SU-DHL-6 (cell line): ENCODE measurements at regions not wholly inside any gene's neighbourhood (a gene's known extent, or its start where the extent isn't known, plus 50 kb on each side); places are given as distances from the start of the nearest gene placed in this dataset.
"Not testable (repeated sequence)": the region's sequence is repeated elsewhere in the genome, so short reads cannot be mapped to it uniquely, and the experiment has no call there.

Experiments
- H2AFZ ChIP-seq: fragments of 200-600 bp; sonication (generic); 2 replicates; pipeline ENCODE4 v1.6.1; 2014; ENCODE audit warnings: low read depth, mild to moderate bottlenecking, moderate library complexity, mixed read lengths, antibody characterized with exemption, low read length; ENCODE audit not compliant: severe bottlenecking
- H3F3A ChIP-seq: fragments of 200-600 bp; shearing (Covaris generic); 2 replicates; pipeline ENCODE4 v1.6.0; 2016; ENCODE audit warnings: antibody characterized with exemption, mild to moderate bottlenecking; ENCODE audit not compliant: insufficient read depth
- H3K27ac ChIP-seq: fragments of 200-600 bp; sonication (generic); 2 replicates; pipeline ENCODE4 v1.5.1; 2016; ENCODE audit warnings: low read depth, mild to moderate bottlenecking, low read length, moderate library complexity, mixed read lengths
- H3K27me3 ChIP-seq: fragments of 200-600 bp; sonication (generic), shearing (Covaris generic); 2 replicates; pipeline ENCODE4 v1.6.0; 2014; ENCODE audit warnings: mild to moderate bottlenecking, low read length
- H3K36me3 ChIP-seq: fragments of 200-600 bp; sonication (generic); 2 replicates; pipeline ENCODE4 v1.6.1; 2014; ENCODE audit warnings: mild to moderate bottlenecking, low read length, mixed read lengths
- H3K4me2 ChIP-seq: fragments of 300-600, 200-600 bp; shearing (Covaris generic), sonication (generic); 2 replicates; pipeline ENCODE4 v1.6.0; 2014; ENCODE audit warnings: low read length, low read depth, mild to moderate bottlenecking; ENCODE audit not compliant: poor library complexity, severe bottlenecking
- H3K4me3 ChIP-seq: fragments of 200-600 bp; sonication (generic); 2 replicates; pipeline ENCODE4 v1.5.1; 2014; ENCODE audit warnings: antibody characterized with exemption, low read length, mild to moderate bottlenecking, mixed read lengths; ENCODE audit not compliant: insufficient read depth, poor library complexity, severe bottlenecking
- H3K79me2 ChIP-seq: fragments of 200-600 bp; sonication (generic); 2 replicates; pipeline ENCODE4 v1.6.1; 2014; ENCODE audit warnings: mild to moderate bottlenecking, low read length, moderate library complexity; ENCODE audit not compliant: insufficient read depth
- H3K9ac ChIP-seq: fragments of 200-600 bp; sonication (generic); 2 replicates; pipeline ENCODE4 v1.7.0; 2014; ENCODE audit warnings: mild to moderate bottlenecking, low read length
- H3K9me2 ChIP-seq: fragments of 200-600 bp; sonication (generic); replicated peaks from 2 replicates; pipeline ENCODE4 v1.6.1; 2014; ENCODE audit warnings: low read length; ENCODE audit not compliant: insufficient read depth
- H3K9me3 ChIP-seq: fragments of 200-600 bp; sonication (generic); 2 replicates; pipeline ENCODE4 v1.6.1; 2014; ENCODE audit warnings: low read length, mixed read lengths; ENCODE audit not compliant: insufficient read depth
- H4K20me1 ChIP-seq: fragments of 200-600 bp; sonication (generic); 2 replicates; pipeline ENCODE4 v1.6.1; 2014; ENCODE audit warnings: low read depth, mild to moderate bottlenecking, antibody characterized with exemption, low read length, moderate library complexity, mixed read lengths
- EZH2phosphoT487 ChIP-seq: fragments of 200-600 bp; sonication (generic), shearing (Covaris generic); conservative IDR thresholded peaks from 2 replicates; pipeline ENCODE4 v1.6.1; 2018; ENCODE audit warnings: mild to moderate bottlenecking, antibody characterized with exemption, low read length, moderate library complexity, mixed read lengths
- TF ChIP-seq, protein P1 (sequence below): fragments of 200-600 bp; sonication (generic); IDR thresholded peaks from one replicate; pipeline ENCODE4 v1.5.1; 2017; ENCODE audit warnings: antibody characterized with exemption, mild to moderate bottlenecking, low read length, moderate library complexity; ENCODE audit not compliant: insufficient read depth, poor library complexity, severe bottlenecking

DNA sequence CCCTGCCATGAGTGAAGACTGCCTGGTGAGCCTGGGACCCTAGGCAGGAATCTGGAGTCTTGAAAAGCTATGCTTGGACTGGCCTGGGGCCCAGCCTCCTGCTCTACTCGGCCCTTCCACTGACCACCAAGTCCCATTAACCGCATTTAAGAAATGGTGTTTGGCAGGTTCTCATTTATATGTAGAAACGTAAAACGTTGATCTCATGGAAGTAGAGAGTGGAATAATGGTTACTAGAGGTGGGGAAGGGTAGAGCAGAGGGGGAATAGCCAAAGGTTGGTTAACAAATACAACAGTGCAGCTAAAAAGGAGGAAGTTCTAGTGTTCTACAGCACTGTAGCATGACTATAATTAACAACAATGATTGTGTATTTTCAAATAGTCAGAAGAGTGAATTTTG lies 72.9 kb upstream of the EED start:
- Histone ChIP-seq H3K4me3 (no peak overlapping the region), H3K27me3 (no peaks in the 10 kb centered on the region), H3K4me2 (no peak overlapping the region), H3K9me2 (no peaks in the 10 kb centered on the region), H3F3A (no peaks in the 10 kb centered on the region), H3K36me3 (no peaks in the 10 kb centered on the region), H3K9ac (no peak overlapping the region), H3K9me3 (no peaks in the 10 kb centered on the region), H3K27ac (no peak overlapping the region), H3K79me2 (no peaks in the 10 kb centered on the region), H4K20me1 (no peaks in the 10 kb centered on the region), H2AFZ (no peak overlapping the region)
- TF ChIP-seq EZH2phosphoT487, result no peak
- TF ChIP-seq, protein P1, sequence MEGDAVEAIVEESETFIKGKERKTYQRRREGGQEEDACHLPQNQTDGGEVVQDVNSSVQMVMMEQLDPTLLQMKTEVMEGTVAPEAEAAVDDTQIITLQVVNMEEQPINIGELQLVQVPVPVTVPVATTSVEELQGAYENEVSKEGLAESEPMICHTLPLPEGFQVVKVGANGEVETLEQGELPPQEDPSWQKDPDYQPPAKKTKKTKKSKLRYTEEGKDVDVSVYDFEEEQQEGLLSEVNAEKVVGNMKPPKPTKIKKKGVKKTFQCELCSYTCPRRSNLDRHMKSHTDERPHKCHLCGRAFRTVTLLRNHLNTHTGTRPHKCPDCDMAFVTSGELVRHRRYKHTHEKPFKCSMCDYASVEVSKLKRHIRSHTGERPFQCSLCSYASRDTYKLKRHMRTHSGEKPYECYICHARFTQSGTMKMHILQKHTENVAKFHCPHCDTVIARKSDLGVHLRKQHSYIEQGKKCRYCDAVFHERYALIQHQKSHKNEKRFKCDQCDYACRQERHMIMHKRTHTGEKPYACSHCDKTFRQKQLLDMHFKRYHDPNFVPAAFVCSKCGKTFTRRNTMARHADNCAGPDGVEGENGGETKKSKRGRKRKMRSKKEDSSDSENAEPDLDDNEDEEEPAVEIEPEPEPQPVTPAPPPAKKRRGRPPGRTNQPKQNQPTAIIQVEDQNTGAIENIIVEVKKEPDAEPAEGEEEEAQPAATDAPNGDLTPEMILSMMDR, result no peak

DNA sequence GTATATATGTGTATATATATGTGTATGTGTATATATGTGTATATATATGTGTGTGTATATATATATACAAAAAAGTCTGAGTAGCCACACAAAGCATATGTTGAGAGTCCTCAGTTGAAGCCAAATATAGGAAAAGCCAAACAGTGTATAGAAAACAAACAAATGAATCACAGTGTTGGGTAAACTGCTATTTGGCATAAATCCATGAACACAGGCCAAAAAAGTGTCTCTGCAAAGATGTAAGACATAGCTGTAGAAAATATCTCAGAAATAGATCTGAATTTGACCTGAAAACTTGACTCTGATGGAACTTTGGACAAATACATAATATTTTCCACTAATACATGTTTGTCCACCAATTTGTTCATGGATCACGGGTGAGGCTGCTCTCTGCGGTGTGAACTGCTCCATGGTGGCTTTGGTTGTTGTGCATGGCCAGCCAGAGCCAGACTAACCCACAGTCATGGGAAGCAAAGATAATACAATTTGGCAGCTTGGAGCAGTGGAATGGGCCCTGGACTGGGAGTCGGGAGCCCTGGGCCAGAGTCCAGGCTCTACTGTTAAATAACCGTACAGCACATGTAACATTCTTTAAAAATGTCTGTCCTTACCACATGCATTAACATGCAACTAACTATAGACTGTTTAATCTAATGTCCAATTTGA lies 76.9 kb upstream of the EED start:
- no peaks in the 10 kb centered on the region for H3K9me3 ChIP-seq
- no peak overlapping the region for H3K4me3 ChIP-seq
- no peak overlapping the region for H3K9ac ChIP-seq
- H3K27ac ChIP-seq, result no peak overlapping the region
- H3K9me2 ChIP-seq, result no peaks in the 10 kb centered on the region
- no peak overlapping the region for H2AFZ ChIP-seq
- H3K36me3 ChIP-seq, result no peaks in the 10 kb centered on the region
- TF ChIP-seq EZH2phosphoT487, result no peak
- TF ChIP-seq, protein P1, result no peak
- H3K4me2 ChIP-seq, result no peak overlapping the region
- no peaks in the 10 kb centered on the region for H3F3A ChIP-seq
- H3K79me2 ChIP-seq, result no peaks in the 10 kb centered on the region
- H3K27me3 ChIP-seq, result no peaks in the 10 kb centered on the region
- no peaks in the 10 kb centered on the region for H4K20me1 ChIP-seq

DNA sequence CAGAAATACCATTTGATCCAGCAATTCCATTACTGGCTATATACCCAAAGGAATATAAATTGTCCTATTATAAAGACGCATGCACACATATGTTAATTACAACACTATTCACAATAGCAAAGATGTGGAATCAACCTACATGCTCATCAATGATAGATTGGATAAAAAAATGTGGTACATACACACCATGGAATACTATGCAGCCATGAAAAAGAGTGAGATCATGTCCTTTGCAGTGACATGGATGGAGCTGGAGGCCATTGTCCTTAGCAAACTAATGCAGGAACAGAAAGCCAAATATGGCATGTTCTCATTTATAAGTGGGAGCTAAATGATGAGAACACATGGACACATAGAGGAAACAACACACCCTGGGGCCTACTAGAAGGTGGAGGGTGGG lies 78.3 kb upstream of the EED start:
- not testable (repeated sequence) for H3K27me3 ChIP-seq, H3K9me3 ChIP-seq, H2AFZ ChIP-seq, H3K36me3 ChIP-seq, H3F3A ChIP-seq, H3K4me3 ChIP-seq, H3K4me2 ChIP-seq, H3K9me2 ChIP-seq, H3K27ac ChIP-seq, H3K79me2 ChIP-seq, H3K9ac ChIP-seq, H4K20me1 ChIP-seq

DNA sequence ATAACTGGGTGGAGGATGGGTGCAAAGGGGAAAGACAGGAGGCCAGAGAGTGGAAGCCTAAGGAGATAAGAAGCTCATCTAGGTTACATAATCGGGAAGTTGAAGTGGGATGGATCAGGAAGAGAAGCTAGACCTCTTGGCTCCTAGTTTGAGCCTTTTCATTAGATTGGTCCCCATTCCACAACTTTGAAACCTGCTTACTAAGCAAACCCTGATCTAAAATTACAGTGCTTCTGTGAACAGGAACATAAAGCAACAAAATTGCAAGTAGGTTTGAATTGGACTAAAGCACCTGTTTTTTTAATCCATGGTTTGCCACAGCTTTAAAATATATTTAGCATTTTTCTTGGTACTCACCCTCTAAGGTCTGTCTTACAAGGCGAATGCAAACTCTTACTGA lies 80.4 kb upstream of the EED start:
- no peak overlapping the region for H2AFZ ChIP-seq
- no peaks in the 10 kb centered on the region for H3K36me3 ChIP-seq
- no peaks in the 10 kb centered on the region for H4K20me1 ChIP-seq
- no peaks in the 10 kb centered on the region for H3K9me2 ChIP-seq
- no peak overlapping the region for H3K4me3 ChIP-seq
- H3K9ac ChIP-seq, result no peak overlapping the region
- no peaks in the 10 kb centered on the region for H3K27me3 ChIP-seq
- no peaks in the 10 kb centered on the region for H3K9me3 ChIP-seq
- TF ChIP-seq EZH2phosphoT487, result no peak
- TF ChIP-seq, protein P1, result no peak
- no peak overlapping the region for H3K4me2 ChIP-seq
- no peak overlapping the region for H3K27ac ChIP-seq
- H3K79me2 ChIP-seq, result no peaks in the 10 kb centered on the region
- no peaks in the 10 kb centered on the region for H3F3A ChIP-seq

DNA sequence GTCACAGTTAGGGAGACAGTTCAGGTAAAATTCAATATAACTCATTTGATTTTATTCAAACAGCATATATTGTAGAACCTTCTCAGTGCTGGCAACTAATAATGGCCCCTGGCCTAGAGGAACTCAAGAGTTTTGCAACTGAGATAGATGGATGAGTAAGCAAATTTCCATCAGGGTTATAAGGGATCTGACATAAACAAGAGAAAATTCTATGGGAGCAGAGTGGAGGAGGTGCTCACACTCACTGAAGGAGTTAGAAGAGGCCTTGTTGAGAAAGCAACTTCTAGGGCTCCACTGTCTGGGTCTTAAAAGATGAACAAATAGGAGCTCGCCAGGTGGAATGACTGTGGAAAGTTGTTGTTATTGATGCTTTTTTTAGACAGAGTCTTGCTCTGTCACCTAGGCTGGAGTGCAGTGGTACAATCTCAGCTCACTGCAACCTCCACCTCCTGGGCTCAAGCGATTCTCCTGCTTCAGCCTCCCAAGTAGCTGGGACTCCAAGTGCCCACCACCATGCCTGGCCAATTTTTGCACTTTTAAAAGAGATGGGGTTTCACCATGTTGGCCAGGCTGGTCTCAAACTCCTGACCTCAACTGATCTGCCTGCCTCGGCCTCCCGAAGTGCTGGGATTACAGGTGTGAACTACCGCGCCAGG lies 81.2 kb upstream of the EED start:
- H3K27me3 ChIP-seq, H2AFZ ChIP-seq, H3F3A ChIP-seq, H3K9me3 ChIP-seq, H4K20me1 ChIP-seq, H3K9ac ChIP-seq, H3K27ac ChIP-seq, H3K36me3 ChIP-seq, H3K4me3 ChIP-seq, H3K4me2 ChIP-seq, H3K9me2 ChIP-seq, H3K79me2 ChIP-seq: not testable (repeated sequence)
